B cell (primary cell): ENCODE measurements at regions not wholly inside any gene's neighbourhood (a gene's known extent, or its start where the extent isn't known, plus 50 kb on each side); places are given as distances from the start of the nearest gene placed in this dataset.

ENCODE experiments used
- ATAC-seq: fragments of 200-7000 bp; cut with Tn5 transposase; one replicate; pipeline ENCODE4 v1.10.0; 2021; ENCODE audit warnings: low read depth, mild to moderate bottlenecking, moderate number of reproducible peaks, moderate library complexity
- CTCF ChIA-PET: fragments of 350-600 bp; sonication (Branson Sonifier 250); formaldehyde crosslinking; loops from one replicate; lab custom pipeline; 2021; ENCODE audit warnings: antibody characterized with exemption, inconsistent platforms; lab: Charles Lee
- POLR2A ChIA-PET: fragments of 350-600 bp; sonication (Branson Sonifier 250); formaldehyde crosslinking; loops from one replicate; lab custom pipeline; 2021; ENCODE audit warnings: antibody characterized with exemption; lab: Charles Lee
- DNase-seq: peaks from one replicate; pipeline ENCODE4 v3.0.0; 2013
- H2AFZ ChIP-seq: 2 replicates; pipeline ENCODE4 v1.6.1; 2012; ENCODE audit warnings: mild to moderate bottlenecking, low read depth, low read length; ENCODE audit not compliant: insufficient read depth, poor library complexity, severe bottlenecking
- H3K27ac ChIP-seq, 2 donors: 1 replicate in 1 of 2; 2 replicates in 1 of 2; pipeline ENCODE4 v1.5.1; 2012 to 2013; ENCODE audit warnings: low read length in 2 of 2, mild to moderate bottlenecking in 2 of 2, moderate library complexity in 1 of 2
- H3K27me3 ChIP-seq, 4 experiments: fragments of 200-600 bp in 1 of 4; sonication (generic) in 1 of 4; replicated peaks in 1 of 4; 1 replicate in 2 of 4; 2 replicates in 2 of 4; pipeline versions ENCODE4 v1.6.1 to v1.7.0; 2013 to 2016; ENCODE audit warnings: low read length in 3 of 4, mild to moderate bottlenecking in 2 of 4, mixed read lengths in 1 of 4, moderate library complexity in 1 of 4; ENCODE audit not compliant: insufficient read depth in 4 of 4, control insufficient read depth in 3 of 4; ENCODE audit errors: control extremely low read depth in 1 of 4
- H3K36me3 ChIP-seq, 2 experiments: replicated peaks in 1 of 2; 1 replicate in 1 of 2; 2 replicates in 1 of 2; pipeline versions ENCODE4 v1.6.1 to v1.7.1; 2013; ENCODE audit warnings: low read length in 1 of 2; ENCODE audit not compliant: insufficient read depth in 2 of 2, control insufficient read depth in 1 of 2; ENCODE audit errors: control extremely low read depth in 1 of 2, extremely low read depth in 1 of 2
- H3K4me1 ChIP-seq, 2 donors: fragments of 200-600 bp in 1 of 2; sonication (generic) in 1 of 2; 1 replicate in 1 of 2; 2 replicates in 1 of 2; pipeline versions ENCODE4 v1.5.1 to v1.6.1; 2013 to 2017; ENCODE audit warnings: low read length in 2 of 2; ENCODE audit not compliant: control insufficient read depth in 2 of 2, insufficient read depth in 2 of 2
- H3K4me2 ChIP-seq: replicated peaks from 2 replicates; pipeline ENCODE3; 2012; ENCODE audit warnings: mild to moderate bottlenecking, low read depth, low read length; ENCODE audit not compliant: poor library complexity, severe bottlenecking
- H3K4me3 ChIP-seq, 5 experiments: fragments of 200-600 bp in 1 of 5; sonication (generic) in 1 of 5; 1 replicate in 3 of 5; 2 replicates in 2 of 5; pipeline versions ENCODE4 v1.5.1 to v1.7.0; 2011 to 2016; ENCODE audit warnings: low read length in 4 of 5, mild to moderate bottlenecking in 4 of 5, low read depth in 2 of 5, control low read depth in 1 of 5, moderate library complexity in 1 of 5; ENCODE audit not compliant: insufficient read depth in 1 of 5; ENCODE audit errors: control extremely low read depth in 1 of 5, extremely low read depth in 1 of 5
- H3K79me2 ChIP-seq: fragments of 200-600 bp; sonication (generic); one replicate; pipeline ENCODE4 v1.6.0; 2016; ENCODE audit warnings: low read length; ENCODE audit not compliant: control insufficient read depth, insufficient read depth
- H3K9ac ChIP-seq: fragments of 200-600 bp; sonication (generic); 2 replicates; pipeline ENCODE4 v1.6.1; 2017; ENCODE audit warnings: mild to moderate bottlenecking, low read length, moderate library complexity
- H3K9me3 ChIP-seq, 3 donors: one replicate each; pipeline versions ENCODE4 v1.6.1 to v1.7.1; 2013; ENCODE audit warnings: low read length in 2 of 3; ENCODE audit not compliant: control insufficient read depth in 2 of 3, insufficient read depth in 1 of 3; ENCODE audit errors: control extremely low read depth in 1 of 3
- H4K20me1 ChIP-seq: 2 replicates; pipeline ENCODE4 v1.6.0; 2012; ENCODE audit warnings: mild to moderate bottlenecking, low read length; ENCODE audit not compliant: insufficient read depth, control insufficient read depth, poor library complexity, severe bottlenecking
- H3K27ac Mint-ChIP-seq: one replicate; pipeline ENCODE4 v1.8.0; 2021; ENCODE audit warnings: mixed read lengths
- H3K27me3 Mint-ChIP-seq: one replicate; pipeline ENCODE4 v1.8.0; 2021; ENCODE audit warnings: mixed read lengths
- H3K4me1 Mint-ChIP-seq: one replicate; pipeline ENCODE4 v1.8.0; 2021; ENCODE audit warnings: mixed read lengths
- H3K4me3 Mint-ChIP-seq: one replicate; pipeline ENCODE4 v1.8.0; 2021; ENCODE audit warnings: mixed read lengths
- H3K9me3 Mint-ChIP-seq: one replicate; pipeline ENCODE4 v1.8.0; 2022; ENCODE audit warnings: mixed read lengths; ENCODE audit not compliant: insufficient read depth
- EZH2 ChIP-seq: IDR thresholded peaks from 2 replicates; pipeline ENCODE4 v1.6.1; 2012; ENCODE audit warnings: borderline replicate concordance, low read depth, mild to moderate bottlenecking, moderate library complexity, low read length; ENCODE audit not compliant: insufficient read depth, poor library complexity, severe bottlenecking
- WGBS: methylation state at CpG from one replicate; pipeline ENCODE4 v1.1.5; 2013; ENCODE audit warnings: missing lambda C conversion rate; ENCODE audit not compliant: insufficient coverage; 5-methylcytosine and 5-hydroxymethylcytosine counted together
- intact Hi-C: fragments of 100-400 bp; cut with micrococcal nuclease; formaldehyde crosslinking; loops from one replicate; pipeline ENCODE4 v1.10.0; 2022
- TF ChIP-seq, protein P1 (sequence below): fragments of 200-600 bp; IDR thresholded peaks from one replicate; pipeline ENCODE4 v1.8.0; 2022; ENCODE audit warnings: antibody characterized with exemption, mild to moderate bottlenecking

DNA sequence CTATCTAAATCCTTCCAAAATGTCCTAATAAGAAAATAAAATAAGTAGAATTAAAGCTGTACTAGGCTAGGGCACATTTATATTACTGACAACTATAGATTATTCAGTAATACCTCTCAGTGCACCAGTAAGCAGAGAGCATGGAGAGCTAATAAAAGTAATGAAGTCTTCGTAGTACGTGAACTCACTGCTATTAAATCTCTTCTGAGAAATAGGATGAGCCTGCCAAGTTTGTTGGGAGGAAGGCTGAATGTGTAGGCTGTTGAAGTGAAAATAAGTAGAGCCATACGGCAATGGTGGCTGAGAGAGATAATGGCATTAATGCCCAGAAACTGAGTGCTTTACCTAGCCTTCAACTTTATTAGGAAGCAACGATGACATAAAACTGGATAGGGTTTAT lies 73.9 kb upstream of the NR5A2 start:
- no peak for DNase-seq
- CTCF ChIA-PET, result no interaction called here
- TF ChIP-seq, protein P1, sequence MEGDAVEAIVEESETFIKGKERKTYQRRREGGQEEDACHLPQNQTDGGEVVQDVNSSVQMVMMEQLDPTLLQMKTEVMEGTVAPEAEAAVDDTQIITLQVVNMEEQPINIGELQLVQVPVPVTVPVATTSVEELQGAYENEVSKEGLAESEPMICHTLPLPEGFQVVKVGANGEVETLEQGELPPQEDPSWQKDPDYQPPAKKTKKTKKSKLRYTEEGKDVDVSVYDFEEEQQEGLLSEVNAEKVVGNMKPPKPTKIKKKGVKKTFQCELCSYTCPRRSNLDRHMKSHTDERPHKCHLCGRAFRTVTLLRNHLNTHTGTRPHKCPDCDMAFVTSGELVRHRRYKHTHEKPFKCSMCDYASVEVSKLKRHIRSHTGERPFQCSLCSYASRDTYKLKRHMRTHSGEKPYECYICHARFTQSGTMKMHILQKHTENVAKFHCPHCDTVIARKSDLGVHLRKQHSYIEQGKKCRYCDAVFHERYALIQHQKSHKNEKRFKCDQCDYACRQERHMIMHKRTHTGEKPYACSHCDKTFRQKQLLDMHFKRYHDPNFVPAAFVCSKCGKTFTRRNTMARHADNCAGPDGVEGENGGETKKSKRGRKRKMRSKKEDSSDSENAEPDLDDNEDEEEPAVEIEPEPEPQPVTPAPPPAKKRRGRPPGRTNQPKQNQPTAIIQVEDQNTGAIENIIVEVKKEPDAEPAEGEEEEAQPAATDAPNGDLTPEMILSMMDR, result no peak
- TF ChIP-seq EZH2, result no peak
- Histone ChIP-seq H3K4me2 (no peak overlapping the region), H4K20me1 (no peaks in the 10 kb centered on the region), H3K27me3 (peaks cover 0 to 14% (median 7%) of the 10 kb centered on the region in 4 experiments), H3K9me3 (peaks cover 0 to 13% (median 6%) of the 10 kb centered on the region in 3 donors), H3K36me3 (no peaks in the 10 kb centered on the region), H3K27ac (no peak overlapping the region), H3K4me1 (no peaks in the 10 kb centered on the region), H3K4me3 (no peak overlapping the region), H2AFZ (no peak overlapping the region), H3K9ac (no peak overlapping the region), H3K79me2 (no peaks in the 10 kb centered on the region)
- H3K9me3 Mint-ChIP-seq, result no peaks in the 10 kb centered on the region
- no peaks in the 10 kb centered on the region for H3K4me1 Mint-ChIP-seq
- ATAC-seq, result no peak
- POLR2A ChIA-PET, result no interaction called here
- intact Hi-C loops, result no loop called here
- no peak overlapping the region for H3K4me3 Mint-ChIP-seq
- H3K27ac Mint-ChIP-seq, result no peak overlapping the region
- WGBS, result no CpG with 5 or more reads among the region's 4 CpGs
- H3K27me3 Mint-ChIP-seq, result peaks cover 44% of the 10 kb centered on the region

DNA sequence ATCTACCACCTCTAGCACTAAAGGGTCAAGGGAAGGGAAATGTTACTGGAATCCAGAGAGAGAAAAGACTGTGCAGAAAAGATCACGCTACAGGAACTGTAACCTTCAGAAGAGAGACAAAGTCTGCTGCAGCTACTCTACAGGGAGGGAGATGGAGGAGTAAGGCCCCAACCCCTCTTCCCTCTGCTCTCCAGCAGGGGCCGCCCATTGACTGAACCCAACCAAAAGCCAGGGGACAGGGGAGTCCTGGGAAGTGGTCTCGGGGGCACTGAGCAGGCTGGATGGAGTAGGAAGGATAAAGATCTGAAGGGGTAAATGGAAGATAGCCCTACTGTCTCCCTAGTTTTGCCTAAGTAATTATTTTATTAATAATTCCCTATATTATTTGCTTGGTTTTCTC lies 72.8 kb upstream of the NR5A2 start:
- Histone ChIP-seq H3K79me2 (no peaks in the 10 kb centered on the region), H3K4me2 (no peak overlapping the region), H3K27me3 (peaks cover 0 to 10% (median 7%) of the 10 kb centered on the region in 4 experiments), H2AFZ (no peak overlapping the region), H4K20me1 (no peaks in the 10 kb centered on the region), H3K27ac (no peak overlapping the region), H3K4me3 (no peak overlapping the region), H3K36me3 (no peaks in the 10 kb centered on the region), H3K4me1 (no peaks in the 10 kb centered on the region), H3K9me3 (peaks cover 0 to 18% (median 6%) of the 10 kb centered on the region in 3 donors), H3K9ac (no peak overlapping the region)
- no CpG with 5 or more reads among the region's 3 CpGs for WGBS
- ChIA-PET CTCF (interaction anchor here (1.7 kb wide), 1 partner anchor 11 kb away, joined by 3 read pairs; no protein-coding TSS in a partner anchor), POLR2A (no interaction called here)
- DNase-seq (no peak), ATAC-seq (no peak)
- H3K27ac Mint-ChIP-seq, result no peak overlapping the region
- no peak for TF ChIP-seq EZH2
- no peaks in the 10 kb centered on the region for H3K9me3 Mint-ChIP-seq
- no peaks in the 10 kb centered on the region for H3K4me1 Mint-ChIP-seq
- H3K27me3 Mint-ChIP-seq, result peaks cover 39% of the 10 kb centered on the region
- intact Hi-C loops, result no loop called here
- H3K4me3 Mint-ChIP-seq, result no peak overlapping the region
